ENCODE measurements at regions not wholly inside any gene's neighbourhood (a gene's known extent, or its start where the extent isn't known, plus 50 kb on each side); places are given as distances from the start of the nearest gene placed in this dataset.
"Not testable (repeated sequence)": the region's sequence is repeated elsewhere in the genome, so short reads cannot be mapped to it uniquely, and the experiment has no call there.

DNA sequence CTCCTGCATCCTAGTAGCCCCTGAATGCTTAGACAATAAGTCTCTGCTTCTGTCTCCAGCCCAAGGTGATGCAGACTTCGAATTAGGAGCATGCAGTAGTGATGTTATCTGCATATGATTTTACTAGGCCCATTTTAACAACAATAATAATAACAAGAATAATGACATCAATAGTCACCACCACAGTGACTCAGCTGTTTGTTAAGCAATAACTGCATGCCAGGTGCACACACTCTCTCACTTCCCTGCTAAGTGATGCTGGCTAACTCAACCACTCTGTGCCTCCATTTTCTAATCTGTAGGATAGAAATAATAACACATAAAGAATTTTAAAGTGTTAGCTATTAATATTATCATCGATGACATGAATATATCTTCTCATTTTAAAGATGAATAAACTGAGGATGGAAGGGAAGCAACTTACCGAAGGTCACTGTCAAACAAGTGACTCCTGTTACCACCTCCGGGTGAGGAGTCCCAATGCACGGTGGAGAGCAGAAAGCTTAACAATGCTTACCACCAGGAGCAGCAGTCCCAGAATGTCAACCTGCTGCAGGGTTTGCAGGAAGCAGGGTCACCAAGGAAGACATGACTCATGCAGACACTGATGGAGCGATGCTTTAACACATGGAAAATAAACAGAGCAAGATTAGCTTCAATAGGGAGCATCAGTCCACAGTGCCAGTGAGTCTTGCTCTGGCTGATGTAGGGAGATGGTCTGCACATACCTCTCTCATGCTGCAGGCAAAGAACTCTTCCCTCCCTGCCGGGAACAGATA lies 290.2 kb downstream of the SPATA17 start:
- no peak for DNase-seq

DNA sequence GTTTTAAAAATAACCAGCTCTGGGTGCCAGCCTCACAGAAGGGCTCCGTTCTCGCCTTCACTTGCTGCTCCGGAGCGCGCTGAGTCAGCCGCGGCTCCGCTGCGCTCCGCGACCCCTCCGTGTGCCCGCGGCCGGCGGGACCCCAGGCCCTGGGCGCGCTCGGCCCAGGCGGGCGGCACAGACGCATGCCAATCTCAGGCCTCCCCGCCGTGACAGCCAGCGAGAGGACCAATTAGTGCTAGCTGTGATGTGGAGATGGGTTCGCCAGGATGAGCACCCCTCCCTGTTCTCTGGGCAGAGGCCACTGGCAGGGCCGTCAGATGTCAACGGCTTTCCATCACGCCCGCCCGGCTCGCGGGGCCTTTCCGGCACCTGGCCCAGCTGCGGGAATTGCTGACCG lies 293.8 kb downstream of the SPATA17 start:
- no peak for DNase-seq

DNA sequence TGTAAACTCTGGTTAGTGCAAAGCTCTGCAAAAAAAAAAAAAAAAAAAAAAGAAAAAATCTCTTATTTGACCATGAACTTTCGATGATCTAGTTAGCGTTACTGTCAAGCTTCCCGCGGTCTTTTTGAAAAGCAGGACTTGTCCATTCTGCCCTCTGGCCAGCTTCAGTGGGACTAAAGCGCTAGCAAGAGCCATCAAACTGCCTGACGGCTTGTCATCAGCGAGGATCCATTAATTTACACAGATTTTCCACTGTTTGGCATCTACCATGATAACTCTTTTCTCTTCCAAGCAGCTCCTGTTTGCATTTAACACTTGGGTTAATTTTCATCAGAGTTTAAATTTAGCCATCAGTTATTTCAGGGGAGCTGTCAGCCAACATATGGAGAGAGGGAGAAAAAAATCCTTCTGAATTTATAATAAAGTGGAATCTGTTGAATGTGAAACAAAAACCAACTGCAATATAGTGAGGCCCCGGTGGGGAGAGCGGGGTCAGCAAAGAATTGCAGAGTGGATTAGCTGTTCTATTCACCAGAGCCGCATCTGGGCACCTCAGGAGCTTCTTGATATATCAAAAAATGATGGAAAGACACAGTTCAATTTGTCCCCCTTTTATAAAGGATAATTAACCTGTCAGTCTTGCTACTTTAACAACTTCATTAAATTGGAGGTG lies 298.2 kb downstream of the SPATA17 start:
- no peak for DNase-seq

DNA sequence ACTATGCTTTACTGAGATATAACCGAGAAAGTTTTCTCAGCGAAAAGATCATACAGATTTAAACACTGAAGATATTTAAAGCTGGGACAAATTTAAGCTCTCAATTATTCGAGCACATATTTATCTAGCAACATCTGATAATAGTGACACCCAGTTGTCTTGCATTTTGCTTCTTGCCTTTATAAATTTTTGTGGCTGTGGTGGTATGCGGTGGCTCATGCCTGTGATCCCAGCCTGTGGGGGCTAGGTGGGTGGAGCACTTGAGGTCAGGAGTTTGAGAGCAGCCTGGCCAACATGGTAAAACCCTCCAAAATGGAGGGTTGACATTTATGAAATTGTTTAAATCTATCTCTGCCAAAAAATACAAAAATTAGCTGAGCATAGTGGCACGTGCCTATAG lies 312.2 kb downstream of the SPATA17 start:
- no peak for DNase-seq

GRCh38 chr1:217944550-217944949 lies 313.4 kb downstream of the SPATA17 start:
- no peak for DNase-seq

- DNase-seq, result no peak
These were observed 315.4 kb downstream of the SPATA17 start for GRCh38 chr1:217946511-217946910.

DNA sequence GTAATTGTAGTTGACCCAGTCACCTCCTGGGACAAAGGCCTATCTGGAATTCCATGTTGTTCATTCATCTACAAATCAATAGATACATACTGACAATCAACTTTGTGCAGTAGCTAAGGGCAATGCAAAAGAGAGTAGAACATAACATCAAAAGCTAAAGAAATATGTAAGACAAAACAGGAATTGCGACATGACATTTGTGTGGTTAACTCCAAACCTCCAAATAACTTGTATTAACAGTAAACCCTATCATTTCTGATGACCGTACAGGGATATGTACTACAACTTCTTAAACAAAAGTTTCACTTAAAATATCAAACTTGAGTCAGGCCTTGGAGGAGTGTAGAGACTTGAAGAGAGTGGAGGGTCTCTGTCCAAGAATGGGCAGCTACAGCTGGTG lies 317.6 kb downstream of the SPATA17 start:
- no peak for DNase-seq

GRCh38 chr1:217953330-217953729 lies 322.2 kb downstream of the SPATA17 start:
- no peak for DNase-seq

DNA sequence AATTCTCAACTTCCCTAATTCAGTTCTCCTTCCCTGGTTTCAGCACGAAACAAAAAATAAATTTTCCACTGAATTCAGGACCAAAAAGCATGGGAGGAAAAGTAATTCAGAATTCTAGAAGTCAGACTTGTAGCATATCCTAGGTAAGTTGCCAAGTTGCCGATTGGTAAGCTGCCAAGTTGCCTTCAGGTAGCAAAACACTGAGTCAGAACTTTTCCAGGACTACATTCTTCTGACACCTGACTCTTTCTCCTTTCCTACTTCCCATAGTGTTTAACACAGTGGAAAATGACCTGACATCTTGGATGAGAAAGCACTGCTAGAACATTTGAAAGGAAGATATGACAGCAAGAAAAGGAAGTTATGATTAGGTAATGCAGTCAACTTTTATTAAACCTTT lies 322.8 kb downstream of the SPATA17 start:
- no peak for DNase-seq

DNA sequence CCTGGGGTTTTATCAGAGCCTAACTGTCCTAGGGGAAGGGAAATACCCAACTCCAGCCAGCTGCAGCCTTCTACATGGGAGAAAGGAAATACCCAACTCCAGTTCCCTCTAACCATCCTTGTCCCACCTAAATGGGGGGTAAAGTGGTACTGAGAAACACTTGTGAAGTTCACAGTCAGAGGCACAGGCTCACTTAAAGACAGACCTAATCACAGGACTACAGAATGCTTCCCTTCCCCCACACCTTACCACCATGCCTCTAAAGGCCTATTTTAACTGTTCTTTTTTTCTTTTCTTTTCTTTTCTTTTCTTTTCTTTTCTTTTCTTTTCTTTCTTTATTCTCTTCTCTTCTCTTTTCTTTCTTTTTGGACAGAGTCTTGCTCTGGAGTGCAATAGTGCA lies 324.6 kb downstream of the SPATA17 start:
- no peak for DNase-seq

DNA sequence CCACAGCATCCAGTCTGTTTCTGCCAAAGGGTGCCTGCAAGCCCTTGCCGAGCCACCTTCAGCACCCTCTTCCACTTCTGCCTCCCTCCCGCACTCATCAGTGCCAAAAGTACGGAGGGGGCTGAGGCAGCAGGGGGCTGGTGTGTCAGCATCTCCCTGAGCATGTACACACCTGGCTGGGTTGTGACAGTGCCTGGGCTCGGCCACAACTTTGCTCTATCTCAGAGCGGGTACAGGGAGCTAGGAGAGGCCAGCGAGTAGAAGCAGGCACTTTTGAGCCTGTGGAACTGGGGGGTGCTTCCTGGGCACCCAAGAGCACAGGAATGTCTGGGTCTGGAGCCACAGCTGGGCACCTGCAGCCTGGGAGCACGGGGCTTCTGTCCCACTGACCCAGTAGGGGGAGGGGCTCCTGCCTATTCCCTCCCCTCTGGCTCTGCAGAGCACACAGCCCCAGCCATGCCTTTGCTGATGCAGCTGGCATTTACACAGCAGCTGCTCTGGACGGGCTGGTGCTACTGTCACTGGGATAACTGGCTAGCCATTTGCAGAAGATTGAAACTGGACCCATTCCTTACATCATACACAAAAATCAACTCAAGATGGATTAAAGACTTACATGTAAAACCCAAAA lies 319.8 kb upstream of the RRP15 start:
- DNase-seq, result no peak

DNA sequence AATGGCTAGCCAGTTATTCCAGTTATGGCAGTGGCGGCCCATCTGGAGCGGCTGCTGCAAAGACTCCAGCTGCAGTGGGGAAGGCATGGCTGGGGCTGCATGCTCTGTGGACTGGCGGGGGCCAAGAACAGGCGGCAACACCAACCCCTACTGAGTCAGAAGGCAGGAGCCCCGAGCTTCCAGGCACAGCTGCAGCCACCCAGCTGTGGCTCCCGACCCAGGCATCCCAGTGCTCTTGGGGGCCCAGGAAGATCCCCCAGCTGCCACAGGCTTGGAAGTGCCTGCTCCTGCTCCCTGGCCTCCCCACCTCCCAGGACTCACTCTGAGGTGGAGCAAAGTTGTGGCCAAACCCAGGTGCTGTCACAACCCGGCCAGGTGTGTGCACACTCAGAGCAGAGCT lies 317.0 kb upstream of the RRP15 start:
- DNase-seq, result no peak

DNA sequence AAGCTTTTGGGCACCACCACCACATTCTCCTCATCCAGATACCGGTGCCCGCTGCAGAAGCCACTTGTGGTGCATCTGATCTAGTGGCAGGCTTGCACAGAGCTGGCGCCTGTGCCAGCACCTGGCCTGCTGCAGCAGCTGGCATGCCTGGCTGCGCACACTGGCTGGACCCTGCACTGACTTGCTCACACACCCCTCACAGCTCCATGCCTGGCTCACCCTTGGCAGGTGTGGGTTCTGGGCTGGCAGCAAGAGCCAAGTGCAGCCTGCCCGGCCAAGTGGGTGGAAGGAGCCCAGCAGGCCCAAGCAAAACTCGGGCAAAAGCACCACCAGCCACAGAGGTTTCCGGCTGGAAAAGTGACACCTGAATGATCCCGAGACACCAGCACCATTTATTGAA lies 315.7 kb upstream of the RRP15 start:
- DNase-seq, result no peak

- DNase-seq, result no peak
These were observed 307.1 kb upstream of the RRP15 start for GRCh38 chr1:217977943-217978342.

DNA sequence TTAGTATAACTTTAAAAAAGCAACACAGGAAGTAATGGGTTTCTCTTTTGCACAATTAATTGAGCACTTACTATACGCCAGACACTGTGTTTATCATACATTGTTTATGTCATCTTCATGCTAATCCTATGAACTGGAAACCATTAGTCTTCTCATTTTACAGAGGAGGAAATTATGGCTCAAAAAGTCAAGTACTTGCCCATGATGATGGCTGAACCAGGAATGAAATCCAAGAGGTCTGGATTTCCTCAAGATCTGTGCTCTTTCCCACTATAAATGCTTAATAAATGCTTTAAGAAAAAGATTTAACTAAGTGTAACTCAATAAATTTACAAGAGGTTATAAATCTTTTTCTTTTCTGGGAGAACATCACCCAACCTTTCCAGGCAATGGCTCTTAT lies 303.7 kb upstream of the RRP15 start:
- no peak for DNase-seq

- DNase-seq, result no peak
These were observed 302.6 kb upstream of the RRP15 start for GRCh38 chr1:217982331-217983050.

DNA sequence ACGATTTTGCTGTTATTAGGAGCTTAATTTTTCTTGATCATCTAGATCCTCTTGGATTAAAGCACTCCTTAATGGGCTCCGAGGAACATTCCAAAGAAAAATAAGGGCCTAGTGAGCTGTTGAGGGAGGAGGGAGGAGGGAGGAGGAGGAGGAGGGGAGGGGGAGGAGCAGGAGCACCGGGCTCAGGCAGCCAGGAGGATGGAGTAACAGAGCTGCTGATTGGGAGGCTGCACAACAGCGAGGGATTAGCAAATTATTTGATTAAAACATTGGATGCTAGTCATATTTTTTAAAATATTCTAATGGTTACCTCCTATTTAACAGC lies 302.1 kb upstream of the RRP15 start:
- no peak for DNase-seq

DNA sequence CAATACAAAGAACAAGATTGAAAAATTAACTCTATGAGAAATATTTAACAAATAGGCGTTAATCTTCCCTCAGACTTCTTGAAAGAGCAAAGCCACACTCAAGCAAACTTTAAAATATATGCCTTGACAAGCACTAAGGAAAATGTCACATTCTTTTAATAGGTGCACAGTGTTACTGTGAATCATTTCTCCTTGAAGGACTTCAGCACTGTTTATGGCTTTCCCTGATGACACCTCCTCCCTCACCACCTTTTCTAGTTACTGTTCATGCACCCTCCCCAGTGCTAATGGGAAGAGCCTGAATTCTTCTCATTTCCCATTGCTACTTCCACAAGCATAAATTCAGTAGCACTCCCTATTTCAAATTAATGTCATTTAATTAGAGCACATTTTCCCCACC lies 299.5 kb upstream of the RRP15 start:
- DNase-seq, result no peak

GRCh38 chr1:217989510-217989909 lies 295.6 kb upstream of the RRP15 start:
- no peak for DNase-seq

DNA sequence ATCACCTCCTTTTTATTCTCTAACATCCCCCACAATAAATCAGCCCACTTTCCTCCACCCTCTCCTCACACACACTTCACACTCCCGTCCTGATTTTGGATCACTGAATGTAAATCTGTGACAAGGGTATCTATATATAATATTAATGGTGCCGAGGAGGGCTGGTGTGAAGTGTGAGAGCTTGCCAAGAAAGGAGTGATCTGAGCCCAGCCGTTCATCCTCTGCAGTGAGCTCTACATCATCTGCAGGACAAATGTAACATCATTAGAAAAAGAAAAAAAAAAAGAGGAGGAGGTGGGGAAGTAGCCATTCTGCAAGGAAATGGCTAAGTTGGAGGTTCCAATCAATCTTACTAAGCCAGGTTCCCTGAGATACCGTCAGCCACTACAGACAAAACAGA lies 291.7 kb upstream of the RRP15 start:
- DNase-seq, result no peak

- not testable (repeated sequence) for DNase-seq
These were observed 276.8 kb upstream of the RRP15 start for GRCh38 chr1:218008296-218008695.

DNA sequence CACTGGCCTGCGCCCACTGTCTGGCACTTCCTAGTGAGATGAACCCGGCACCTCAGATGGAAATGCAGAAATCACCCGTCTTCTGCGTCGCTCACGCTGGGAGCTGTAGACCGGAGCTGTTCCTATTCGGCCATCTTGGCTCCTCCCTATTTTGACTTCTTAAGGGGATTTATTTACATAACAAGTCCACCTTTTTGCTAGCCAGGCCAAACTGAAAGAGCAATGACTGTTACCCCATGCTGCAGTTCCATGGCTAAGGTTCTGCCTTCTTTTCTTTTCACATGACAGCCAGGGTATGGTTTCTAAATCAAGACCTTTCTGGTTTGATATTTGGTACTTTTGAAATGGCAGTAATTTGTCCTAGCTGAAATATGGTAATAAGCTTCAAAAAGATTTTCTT lies 270.0 kb upstream of the RRP15 start:
- DNase-seq, result not testable (repeated sequence)

- DNase-seq, result no peak
These were observed 260.8 kb upstream of the RRP15 start for GRCh38 chr1:218024211-218024720.

Measured in dermis blood vessel endothelial cell (primary cell).